Sigmoid colon (tissue), 4 donors: ENCODE measurements at regions not wholly inside any gene's neighbourhood (a gene's known extent, or its start where the extent isn't known, plus 50 kb on each side); places are given as distances from the start of the nearest gene placed in this dataset.

Experiments used
- POLR2AphosphoS5 ChIP-seq, 4 donors: sonication (generic); formaldehyde crosslinking; IDR thresholded peaks; one replicate each; pipeline ENCODE4 v1.6.1; 2017; ENCODE audit warnings: antibody characterized with exemption in 4 of 4
- TF ChIP-seq, protein P1 (sequence below), 4 experiments: fragments of 450-650 bp in 3 of 4; fragments of 200-600 bp in 1 of 4; IDR thresholded peaks; one replicate each; pipeline ENCODE4 v1.5.1; 2016 to 2019; ENCODE audit warnings: antibody characterized with exemption in 4 of 4, mild to moderate bottlenecking in 3 of 4, moderate library complexity in 2 of 4

GRCh38 chr3:110504401-110504800 is 567.2 kb upstream of the NECTIN3 start:
- TF ChIP-seq, protein P1, sequence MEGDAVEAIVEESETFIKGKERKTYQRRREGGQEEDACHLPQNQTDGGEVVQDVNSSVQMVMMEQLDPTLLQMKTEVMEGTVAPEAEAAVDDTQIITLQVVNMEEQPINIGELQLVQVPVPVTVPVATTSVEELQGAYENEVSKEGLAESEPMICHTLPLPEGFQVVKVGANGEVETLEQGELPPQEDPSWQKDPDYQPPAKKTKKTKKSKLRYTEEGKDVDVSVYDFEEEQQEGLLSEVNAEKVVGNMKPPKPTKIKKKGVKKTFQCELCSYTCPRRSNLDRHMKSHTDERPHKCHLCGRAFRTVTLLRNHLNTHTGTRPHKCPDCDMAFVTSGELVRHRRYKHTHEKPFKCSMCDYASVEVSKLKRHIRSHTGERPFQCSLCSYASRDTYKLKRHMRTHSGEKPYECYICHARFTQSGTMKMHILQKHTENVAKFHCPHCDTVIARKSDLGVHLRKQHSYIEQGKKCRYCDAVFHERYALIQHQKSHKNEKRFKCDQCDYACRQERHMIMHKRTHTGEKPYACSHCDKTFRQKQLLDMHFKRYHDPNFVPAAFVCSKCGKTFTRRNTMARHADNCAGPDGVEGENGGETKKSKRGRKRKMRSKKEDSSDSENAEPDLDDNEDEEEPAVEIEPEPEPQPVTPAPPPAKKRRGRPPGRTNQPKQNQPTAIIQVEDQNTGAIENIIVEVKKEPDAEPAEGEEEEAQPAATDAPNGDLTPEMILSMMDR (IDR thresholded peaks at IDR 0.05): no peak
- no peak for TF ChIP-seq POLR2AphosphoS5 (IDR thresholded peaks at IDR 0.05)
